Islet of Langerhans (tissue), 1 donor: ENCODE measurements at regions not wholly inside any gene's neighbourhood (a gene's known extent, or its start where the extent isn't known, plus 50 kb on each side); places are given as distances from the start of the nearest gene placed in this dataset.
"Not testable (repeated sequence)": the region's sequence is repeated elsewhere in the genome, so short reads cannot be mapped to it uniquely, and the experiment has no call there.

Experiments
- FAIRE-seq: peaks from one replicate; lab custom pipeline; 2011; peaks lifted over from hg19 to GRCh38; lab: Jason Lieb, UNC

DNA sequence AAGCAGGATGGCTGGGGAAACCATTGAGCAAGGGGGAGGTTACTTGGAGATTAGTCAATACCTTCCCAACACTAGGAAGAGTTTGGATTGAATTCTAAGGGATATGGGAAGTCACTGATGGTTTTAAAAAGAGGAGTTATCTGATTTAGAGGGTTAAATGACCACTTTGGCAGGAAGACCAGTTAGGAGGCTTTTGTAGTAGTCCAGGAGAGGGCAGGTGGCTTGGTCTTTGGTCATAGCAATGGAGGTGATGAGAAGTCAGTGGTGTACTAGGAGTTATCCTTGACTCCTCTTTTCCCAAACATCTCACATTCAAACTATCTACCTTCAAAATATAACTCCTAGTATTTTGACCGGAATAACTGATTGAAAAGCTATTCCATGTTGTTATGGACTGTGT lies 644.1 kb downstream of the UTRN start:
- FAIRE-seq, result no peak

GRCh38 chr6:144931172-144932035 lies 646.3 kb downstream of the UTRN start:
- FAIRE-seq, result peak; percentile 81

DNA sequence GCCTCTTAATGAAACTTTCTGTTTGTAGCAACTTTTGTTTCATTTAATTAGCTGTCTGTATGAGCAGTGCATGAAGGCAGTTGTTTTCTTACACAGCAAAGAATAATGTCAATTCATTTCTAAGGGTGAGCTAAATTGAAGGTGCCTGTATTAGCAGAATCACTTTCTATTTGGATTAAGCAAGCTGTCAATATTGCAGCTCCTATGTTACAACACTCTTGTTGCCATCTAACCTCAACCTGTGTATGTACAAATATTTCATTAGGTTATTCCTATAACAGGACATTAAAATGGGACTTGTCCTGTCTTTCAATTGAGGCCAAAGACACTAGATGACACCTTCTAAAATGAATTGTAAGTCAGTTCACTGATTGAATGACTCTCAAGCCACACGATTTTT lies 647.5 kb downstream of the UTRN start:
- FAIRE-seq, result no peak

GRCh38 chr6:144935181-144935580 lies 650.0 kb downstream of the UTRN start:
- no peak for FAIRE-seq

GRCh38 chr6:144935661-144936060 lies 650.5 kb downstream of the UTRN start:
- no peak for FAIRE-seq

GRCh38 chr6:144936764-144937163 lies 651.6 kb downstream of the UTRN start:
- no peak for FAIRE-seq

DNA sequence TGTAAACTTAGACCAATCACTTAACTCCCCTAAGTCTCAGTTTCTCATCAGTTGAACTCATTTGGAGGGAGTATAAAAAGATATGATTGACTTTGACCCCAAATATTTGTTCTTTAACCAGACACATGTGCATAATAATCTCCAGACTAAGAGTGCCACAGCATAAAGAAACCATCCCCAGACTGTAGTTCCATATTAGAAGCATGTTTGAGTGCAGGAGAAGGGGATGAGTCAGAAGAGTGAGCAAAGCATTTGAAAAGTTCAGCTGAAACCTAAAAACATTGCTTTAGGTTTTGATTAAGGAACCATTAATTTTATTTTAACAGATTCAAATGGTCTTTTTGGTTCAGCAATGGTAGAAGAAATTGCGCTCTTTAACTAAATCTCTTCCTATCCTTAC lies 654.8 kb downstream of the UTRN start:
- no peak for FAIRE-seq

GRCh38 chr6:144944106-144944505 lies 659.0 kb downstream of the UTRN start:
- FAIRE-seq, result no peak

DNA sequence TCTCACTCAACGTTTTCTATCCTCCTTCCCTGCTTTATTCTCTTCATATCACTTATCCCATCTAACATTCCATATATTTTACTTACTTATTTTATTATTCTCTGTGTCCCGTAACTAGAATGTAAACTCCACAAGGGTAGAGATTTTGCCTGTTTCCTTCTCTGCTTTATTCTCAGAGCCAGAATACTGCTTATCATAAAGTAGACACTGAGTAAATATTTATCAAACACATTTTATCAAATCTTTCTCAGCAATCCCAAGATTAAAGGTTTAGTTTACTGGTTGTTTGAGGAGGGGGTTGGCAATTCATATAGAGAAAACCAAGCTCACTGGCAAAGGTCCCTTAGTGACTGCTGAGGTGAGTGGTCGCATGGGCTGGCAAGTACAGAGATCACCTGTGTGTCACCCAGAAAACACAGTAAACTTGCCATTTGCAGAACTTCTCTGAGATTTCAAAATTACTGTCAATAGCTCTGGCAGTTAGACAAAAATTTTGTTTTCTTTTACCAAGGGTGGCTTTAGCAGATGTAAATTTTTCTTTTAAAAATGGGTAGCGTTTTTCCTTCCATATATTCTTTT lies 662.4 kb downstream of the UTRN start:
- FAIRE-seq, result no peak

GRCh38 chr6:144951730-144952437 lies 666.7 kb downstream of the UTRN start:
- FAIRE-seq, result no peak

GRCh38 chr6:144952456-144953240 lies 667.5 kb downstream of the UTRN start:
- no peak for FAIRE-seq

DNA sequence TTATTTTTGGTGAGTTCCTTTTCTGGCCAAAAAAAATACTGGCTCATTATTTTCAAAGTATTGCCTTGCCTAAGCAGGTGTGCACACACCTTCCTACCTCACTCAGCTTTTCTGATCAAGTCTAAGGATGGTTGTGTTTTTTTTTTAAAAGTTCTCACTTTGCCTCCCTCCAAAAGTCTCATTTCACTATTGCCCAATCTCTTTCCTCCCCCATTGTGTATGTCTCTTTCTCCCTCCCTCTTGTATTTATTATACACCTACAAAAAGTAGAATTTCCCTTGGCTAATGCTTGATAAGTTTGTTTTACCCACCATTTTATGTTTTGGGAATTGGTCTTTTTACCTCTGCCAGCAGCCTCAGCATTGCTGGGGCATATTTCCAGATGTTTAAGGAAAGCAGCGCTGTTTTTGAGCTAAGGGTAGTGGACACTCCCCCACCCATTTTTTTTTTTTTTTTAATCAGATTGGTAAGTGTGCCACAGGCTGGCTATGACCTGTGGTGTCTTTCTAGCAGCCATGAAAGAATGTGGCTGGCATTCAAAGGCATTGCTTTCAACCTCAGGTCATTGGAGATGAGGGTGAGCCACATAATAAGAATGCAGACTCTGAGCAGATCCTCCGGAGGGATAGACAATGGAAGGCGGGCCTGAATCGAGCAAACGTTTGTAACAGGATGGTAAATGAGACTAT lies 668.6 kb downstream of the UTRN start:
- no peak for FAIRE-seq

DNA sequence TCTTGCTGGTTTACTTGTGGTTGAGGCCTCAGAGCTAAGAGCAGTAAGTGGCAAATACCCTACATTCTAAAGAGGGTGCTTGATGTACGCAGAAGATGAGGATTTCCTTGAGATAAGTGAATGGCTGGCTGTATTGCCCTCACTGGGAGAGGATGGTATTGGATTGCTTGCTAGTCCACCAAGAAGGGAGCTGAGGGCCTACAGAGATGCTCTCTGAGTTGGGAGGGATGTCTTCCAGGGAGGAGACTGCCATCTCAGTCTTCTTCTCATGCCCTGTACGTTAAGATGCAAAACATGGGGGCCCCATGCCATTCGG lies 669.1 kb downstream of the UTRN start:
- FAIRE-seq, result no peak

DNA sequence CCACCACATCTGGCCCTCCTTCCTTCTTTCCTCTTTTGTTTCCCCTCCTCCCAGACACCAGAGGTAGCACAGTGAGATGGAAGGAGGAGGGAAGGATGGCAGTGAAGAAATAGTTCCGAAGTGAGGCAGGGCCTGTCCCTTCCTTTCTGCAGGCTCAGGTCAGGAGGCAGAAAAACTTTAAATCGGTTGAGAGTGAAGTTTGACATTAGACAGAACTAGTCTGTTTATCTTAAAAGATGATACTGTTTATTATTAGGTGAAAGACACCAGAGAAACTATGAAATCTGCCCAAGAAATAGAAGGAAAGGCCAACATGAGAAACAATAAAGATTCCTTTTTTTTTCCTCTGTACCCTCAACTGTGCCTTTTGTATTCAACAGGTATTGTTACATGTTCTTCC lies 670.3 kb downstream of the UTRN start:
- no peak for FAIRE-seq

GRCh38 chr6:144955859-144956258 lies 670.7 kb downstream of the UTRN start:
- FAIRE-seq, result no peak

DNA sequence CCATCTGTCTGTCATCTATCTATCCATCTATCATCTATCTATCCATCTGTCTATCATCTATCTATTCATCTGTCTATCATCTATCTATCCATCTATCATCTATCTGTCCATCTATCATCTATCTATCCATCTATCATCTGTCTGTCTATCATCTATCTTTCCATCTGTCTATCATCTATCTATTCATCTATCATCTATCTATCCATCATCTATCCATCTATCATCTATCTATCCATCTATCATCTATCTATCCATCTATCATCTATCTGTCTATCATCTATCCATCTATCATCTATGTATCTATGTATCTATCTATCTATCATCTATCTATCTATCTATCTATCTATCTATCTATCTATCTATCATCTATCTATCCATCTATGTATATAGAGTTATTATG lies 671.6 kb downstream of the UTRN start:
- not testable (repeated sequence) for FAIRE-seq

- FAIRE-seq, result no peak
These were observed 672.3 kb downstream of the UTRN start for GRCh38 chr6:144957236-144957937.

DNA sequence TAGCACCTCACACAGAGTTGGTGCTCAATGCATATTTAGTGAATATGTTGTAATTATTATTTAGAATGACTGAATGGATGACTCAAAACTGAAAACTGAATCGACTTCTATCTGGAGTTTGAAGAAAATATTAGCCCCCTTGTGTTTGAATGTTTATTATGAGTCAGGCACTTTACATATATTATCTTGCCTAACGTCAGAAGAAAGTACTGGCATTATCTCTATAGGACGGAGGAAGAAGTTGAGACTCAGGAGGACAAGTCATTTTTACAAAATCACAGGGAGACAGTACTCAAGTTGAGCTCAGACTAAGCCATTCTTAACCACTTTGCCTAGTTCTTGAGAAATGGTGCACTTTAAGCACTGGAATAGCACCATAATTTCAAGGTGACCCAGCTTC lies 684.0 kb downstream of the UTRN start:
- no peak for FAIRE-seq

- no peak for FAIRE-seq
These were observed 684.6 kb downstream of the UTRN start for GRCh38 chr6:144969602-144970272.

- FAIRE-seq, result not testable (repeated sequence)
These were observed 692.2 kb downstream of the UTRN start for GRCh38 chr6:144977250-144977864.
